ENCODE measurements at regions not wholly inside any gene's neighbourhood (a gene's known extent, or its start where the extent isn't known, plus 50 kb on each side); places are given as distances from the start of the nearest gene placed in this dataset.
"Not testable (repeated sequence)": the region's sequence is repeated elsewhere in the genome, so short reads cannot be mapped to it uniquely, and the experiment has no call there.

DNA sequence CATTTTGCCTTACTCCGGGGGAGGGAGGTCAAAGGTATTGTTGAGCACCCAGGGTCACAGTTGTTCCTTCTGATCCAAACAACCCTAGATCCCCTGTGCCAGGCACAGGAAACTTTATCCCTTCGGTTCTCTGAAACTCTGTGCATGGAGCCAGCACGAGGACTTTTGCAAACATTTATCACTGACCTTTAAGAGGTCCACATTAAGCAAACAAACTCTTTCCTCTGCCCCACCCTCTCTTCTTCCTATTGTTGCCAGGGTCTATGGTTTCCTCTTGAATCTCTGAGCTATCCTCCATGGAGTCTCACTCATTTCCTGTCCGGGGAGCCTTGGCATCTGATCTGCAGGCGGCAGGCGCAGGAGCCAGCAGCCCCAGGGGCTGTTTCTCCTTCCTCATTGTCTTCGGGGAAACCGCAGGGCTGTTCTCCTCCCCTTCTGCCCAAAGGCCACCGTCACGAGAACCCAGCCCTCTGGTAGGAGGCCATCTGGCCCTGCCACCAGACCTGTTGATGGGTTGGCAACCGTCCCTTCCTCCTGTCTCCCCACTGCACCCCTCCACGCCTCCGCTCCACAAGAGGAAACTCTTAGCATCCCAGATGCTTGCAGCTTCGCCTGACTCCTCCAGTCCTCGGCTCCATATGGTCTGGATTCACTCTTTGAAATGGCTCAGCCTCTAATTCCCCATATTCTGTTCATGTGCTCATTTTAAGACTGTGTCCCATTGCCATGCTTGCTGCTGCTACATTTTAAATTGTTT, 327.3 kb upstream of the NRP1 start:
- H3K4me3 ChIP-seq (ENCODE audit: low read depth in 1 of 2, low read length in 2 of 2) = no peak overlapping the region
- no peaks in the 10 kb centered on the region for H3K27me3 ChIP-seq (ENCODE audit: control insufficient read depth in 1 of 2, insufficient read depth in 2 of 2, low read length in 2 of 2)
- H3K9me3 ChIP-seq (ENCODE audit: low read length) = no peaks in the 10 kb centered on the region
- H3K9ac ChIP-seq (ENCODE audit: low read length) = no peak overlapping the region
- no peaks in the 10 kb centered on the region for H3K4me1 ChIP-seq (ENCODE audit: insufficient read depth, low read length)
- no peaks in the 10 kb centered on the region for H3K36me3 ChIP-seq (ENCODE audit: insufficient read depth, low read length)
- H3K27ac ChIP-seq (ENCODE audit: low read depth, low read length) = no peak overlapping the region

DNA sequence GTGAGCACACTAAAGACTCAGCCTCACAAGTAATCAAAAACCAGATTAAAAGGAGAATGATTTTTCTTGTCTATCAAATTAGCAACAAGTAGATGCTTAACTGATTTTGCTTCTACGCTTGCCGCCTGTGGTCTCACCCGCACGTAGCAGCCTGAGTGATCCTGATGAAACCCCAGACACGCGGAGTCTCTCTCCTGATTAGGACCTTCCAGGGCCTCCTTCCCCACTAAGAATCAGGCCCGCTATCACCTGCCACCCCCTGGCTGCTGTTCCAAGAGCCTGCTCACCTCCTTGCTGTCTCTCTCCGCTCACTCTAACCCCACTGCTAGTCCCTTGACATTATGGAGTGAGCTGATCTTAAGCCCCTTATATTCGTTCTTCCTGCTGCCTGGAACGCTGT, 325.9 kb upstream of the NRP1 start:
- Histone ChIP-seq H3K9me3 (ENCODE audit: low read length) (no peaks in the 10 kb centered on the region), H3K9ac (ENCODE audit: low read length) (no peak overlapping the region), H3K4me1 (ENCODE audit: insufficient read depth, low read length) (no peaks in the 10 kb centered on the region), H3K36me3 (ENCODE audit: insufficient read depth, low read length) (no peaks in the 10 kb centered on the region), H3K4me3 (ENCODE audit: low read depth in 1 of 2, low read length in 2 of 2) (no peak overlapping the region), H3K27me3 (ENCODE audit: control insufficient read depth in 1 of 2, insufficient read depth in 2 of 2, low read length in 2 of 2) (no peaks in the 10 kb centered on the region), H3K27ac (ENCODE audit: low read depth, low read length) (no peak overlapping the region)

DNA sequence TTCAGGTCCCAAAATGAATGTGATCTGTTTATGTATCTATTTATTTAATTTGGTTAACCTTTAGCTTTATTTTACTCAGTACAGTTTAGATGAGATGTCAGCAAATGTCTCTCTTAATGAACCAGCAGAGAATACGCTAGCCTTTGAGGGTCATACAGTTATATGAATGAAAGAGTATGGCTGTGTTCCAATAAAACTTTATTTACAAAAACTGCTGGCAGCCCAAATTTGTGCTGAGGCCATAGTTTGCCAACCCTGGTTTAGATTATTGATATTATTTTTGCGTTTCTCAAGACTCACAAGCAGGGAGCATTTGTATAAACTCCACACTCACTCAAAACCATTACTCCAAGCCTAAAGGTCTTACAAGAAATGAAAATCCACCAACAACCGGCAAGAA, 323.4 kb upstream of the NRP1 start:
- no peaks in the 10 kb centered on the region for H3K27me3 ChIP-seq (ENCODE audit: control insufficient read depth in 1 of 2, insufficient read depth in 2 of 2, low read length in 2 of 2)
- H3K27ac ChIP-seq (ENCODE audit: low read depth, low read length) = no peak overlapping the region
- H3K36me3 ChIP-seq (ENCODE audit: insufficient read depth, low read length) = no peaks in the 10 kb centered on the region
- H3K4me1 ChIP-seq (ENCODE audit: insufficient read depth, low read length) = no peaks in the 10 kb centered on the region
- no peaks in the 10 kb centered on the region for H3K9me3 ChIP-seq (ENCODE audit: low read length)
- H3K9ac ChIP-seq (ENCODE audit: low read length) = no peak overlapping the region
- H3K4me3 ChIP-seq (ENCODE audit: low read depth in 1 of 2, low read length in 2 of 2) = no peak overlapping the region

DNA sequence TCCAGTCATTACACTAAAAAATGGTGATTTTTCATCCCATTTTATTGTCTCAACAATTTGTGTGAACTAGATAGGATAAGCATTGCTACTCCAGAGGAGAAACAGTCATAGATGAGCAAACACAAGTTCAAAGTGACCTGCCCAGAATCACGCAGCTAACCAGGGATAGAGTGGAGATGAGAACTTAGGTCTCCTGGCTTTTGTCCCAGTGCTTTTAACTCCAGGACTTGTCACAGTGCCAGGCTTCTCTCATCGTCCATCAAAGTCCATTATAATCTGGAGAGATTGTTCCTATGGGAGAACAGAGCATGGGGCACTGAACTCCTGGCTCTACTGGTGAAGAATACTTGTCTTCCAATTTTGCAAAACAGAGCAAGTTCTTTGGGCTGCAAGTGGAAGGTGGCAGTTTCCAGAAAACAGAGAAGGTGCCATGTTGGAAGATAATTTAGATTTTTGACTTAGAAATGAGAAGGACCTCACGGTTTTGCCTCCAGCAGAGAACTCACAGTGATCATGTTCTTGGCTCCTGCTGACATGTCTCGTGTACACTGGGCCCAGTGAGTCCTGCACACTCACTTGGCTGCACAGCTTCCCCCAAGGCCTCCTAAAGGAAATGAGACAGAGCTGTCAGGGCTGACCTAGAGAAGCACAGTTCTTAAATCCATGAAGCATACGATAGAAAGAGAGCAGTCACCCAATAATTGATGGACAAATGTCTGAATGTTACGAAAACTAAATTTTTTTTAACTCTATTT, 322.9 kb upstream of the NRP1 start:
- Histone ChIP-seq H3K9ac (ENCODE audit: low read length) (no peak overlapping the region), H3K9me3 (ENCODE audit: low read length) (no peaks in the 10 kb centered on the region), H3K27me3 (ENCODE audit: control insufficient read depth in 1 of 2, insufficient read depth in 2 of 2, low read length in 2 of 2) (no peaks in the 10 kb centered on the region), H3K27ac (ENCODE audit: low read depth, low read length) (no peak overlapping the region), H3K36me3 (ENCODE audit: insufficient read depth, low read length) (no peaks in the 10 kb centered on the region), H3K4me1 (ENCODE audit: insufficient read depth, low read length) (no peaks in the 10 kb centered on the region), H3K4me3 (ENCODE audit: low read depth in 1 of 2, low read length in 2 of 2) (no peak overlapping the region)

DNA sequence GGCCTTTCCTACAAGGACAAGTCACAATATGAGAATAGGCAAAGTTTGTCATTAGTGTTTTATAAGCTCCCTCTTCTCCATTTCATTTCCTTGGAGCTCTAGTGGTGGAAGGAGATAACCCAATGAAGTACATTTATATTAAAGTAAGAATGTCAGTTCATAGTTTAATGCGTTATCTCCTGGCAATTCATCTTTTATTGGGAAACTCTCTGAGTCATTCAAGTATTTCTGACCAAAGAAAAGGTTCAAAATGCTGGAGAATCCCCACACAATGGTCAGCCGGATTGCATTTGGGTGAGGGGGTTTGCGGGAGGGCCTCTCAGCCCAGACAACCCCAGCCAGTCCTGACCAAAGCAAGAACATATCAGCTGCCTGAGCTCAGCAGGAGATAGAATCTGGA, 321.5 kb upstream of the NRP1 start:
- H3K36me3 ChIP-seq (ENCODE audit: insufficient read depth, low read length) = no peaks in the 10 kb centered on the region
- no peak overlapping the region for H3K4me3 ChIP-seq (ENCODE audit: low read depth in 1 of 2, low read length in 2 of 2)
- no peaks in the 10 kb centered on the region for H3K4me1 ChIP-seq (ENCODE audit: insufficient read depth, low read length)
- H3K9me3 ChIP-seq (ENCODE audit: low read length) = no peaks in the 10 kb centered on the region
- no peak overlapping the region for H3K9ac ChIP-seq (ENCODE audit: low read length)
- no peak overlapping the region for H3K27ac ChIP-seq (ENCODE audit: low read depth, low read length)
- no peaks in the 10 kb centered on the region for H3K27me3 ChIP-seq (ENCODE audit: control insufficient read depth in 1 of 2, insufficient read depth in 2 of 2, low read length in 2 of 2)

DNA sequence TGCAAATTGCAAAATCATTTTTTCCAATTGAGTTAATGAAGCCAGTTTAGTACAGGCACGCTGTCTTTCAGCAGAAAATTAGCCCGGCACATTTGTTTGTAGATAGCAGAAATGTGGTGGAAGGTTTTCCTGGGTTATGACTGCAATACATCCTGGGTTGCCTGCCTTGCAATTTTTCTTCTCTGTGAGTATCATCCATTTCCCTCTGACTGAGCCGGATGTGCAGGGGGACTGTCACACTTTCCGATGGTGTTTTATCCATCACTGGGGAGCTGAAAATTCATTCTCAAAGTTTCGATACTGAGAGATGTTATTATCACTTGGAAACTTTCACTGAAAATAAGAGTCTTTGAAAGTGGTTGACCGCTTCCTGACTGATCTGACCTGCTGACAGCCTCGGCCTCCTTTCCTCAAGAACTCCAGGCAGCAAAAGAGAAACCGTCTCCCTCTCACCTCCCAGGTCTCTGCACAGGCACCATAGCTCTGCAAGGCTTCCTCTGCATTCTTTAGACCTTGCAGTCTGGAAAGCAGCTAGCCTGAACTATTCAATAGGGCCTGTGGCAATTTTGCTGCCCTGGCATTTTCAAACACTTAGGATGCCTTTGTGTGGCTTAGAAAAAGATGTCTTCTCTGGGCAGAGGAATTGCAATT, 320.8 kb upstream of the NRP1 start:
- Histone ChIP-seq H3K4me3 (ENCODE audit: low read depth in 1 of 2, low read length in 2 of 2) (no peak overlapping the region), H3K27me3 (ENCODE audit: control insufficient read depth in 1 of 2, insufficient read depth in 2 of 2, low read length in 2 of 2) (no peaks in the 10 kb centered on the region), H3K27ac (ENCODE audit: low read depth, low read length) (no peak overlapping the region), H3K4me1 (ENCODE audit: insufficient read depth, low read length) (no peaks in the 10 kb centered on the region), H3K9me3 (ENCODE audit: low read length) (no peaks in the 10 kb centered on the region), H3K9ac (ENCODE audit: low read length) (no peak overlapping the region), H3K36me3 (ENCODE audit: insufficient read depth, low read length) (no peaks in the 10 kb centered on the region)

DNA sequence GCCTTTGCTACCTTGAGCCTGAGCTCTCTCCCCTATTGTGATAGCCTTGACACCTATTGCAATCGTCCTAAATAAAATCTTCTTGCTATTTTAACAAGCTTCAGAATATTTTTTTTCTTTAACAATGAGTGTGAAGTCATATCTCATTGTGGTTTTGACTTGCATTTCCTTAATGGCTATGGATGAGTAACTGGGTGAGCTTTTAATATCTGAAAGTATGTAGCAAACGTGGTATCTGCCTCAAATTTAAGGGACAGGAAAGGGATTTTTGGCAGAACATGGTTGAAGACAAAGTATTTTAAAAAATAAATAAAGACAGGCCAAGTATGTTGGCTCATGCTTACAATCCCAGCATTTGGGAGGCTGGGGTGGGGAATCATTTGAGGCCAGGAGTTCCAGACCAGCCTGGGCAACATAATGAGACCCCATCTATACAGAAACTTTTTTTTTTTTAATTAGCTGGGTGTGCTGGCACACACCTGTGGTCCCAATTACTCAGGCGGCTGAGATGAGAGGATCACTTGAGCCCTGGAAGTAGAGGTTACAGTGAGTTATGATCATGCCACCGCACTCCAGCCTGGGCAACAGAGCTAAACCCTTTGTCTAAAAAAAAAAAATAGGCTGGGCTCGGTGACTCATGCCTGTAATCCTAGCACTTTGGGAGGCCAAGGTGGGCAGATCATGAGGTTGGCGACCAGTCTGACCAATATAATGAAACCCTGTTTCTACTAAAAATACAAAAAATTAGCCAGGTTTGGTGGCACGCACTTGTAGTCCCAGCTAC, 319.3 kb upstream of the NRP1 start:
- Histone ChIP-seq H3K9ac (ENCODE audit: low read length) (no peak overlapping the region), H3K27ac (ENCODE audit: low read depth, low read length) (no peak overlapping the region), H3K4me1 (ENCODE audit: insufficient read depth, low read length) (no peaks in the 10 kb centered on the region), H3K4me3 (ENCODE audit: low read depth in 1 of 2, low read length in 2 of 2) (no peak overlapping the region), H3K36me3 (ENCODE audit: insufficient read depth, low read length) (no peaks in the 10 kb centered on the region), H3K9me3 (ENCODE audit: low read length) (no peaks in the 10 kb centered on the region), H3K27me3 (ENCODE audit: control insufficient read depth in 1 of 2, insufficient read depth in 2 of 2, low read length in 2 of 2) (no peaks in the 10 kb centered on the region)

DNA sequence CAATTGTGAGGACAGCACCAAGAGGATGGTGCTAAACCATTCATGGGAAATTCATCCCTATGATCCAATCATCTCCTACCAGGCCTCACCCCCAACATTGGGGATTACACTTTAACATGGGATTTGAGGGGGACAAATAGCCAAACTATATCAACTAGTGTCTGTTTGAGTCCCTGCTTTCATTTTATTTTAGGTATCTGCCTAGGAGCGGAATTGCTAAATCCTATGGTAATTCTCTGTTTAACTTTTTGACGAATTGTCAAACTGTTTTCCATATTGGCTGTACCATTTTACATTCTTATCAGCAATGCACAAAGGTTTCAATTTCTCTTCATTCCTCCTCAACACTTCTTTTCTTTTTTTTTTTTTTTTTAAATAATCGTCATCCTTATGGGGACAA, 318.4 kb upstream of the NRP1 start:
- H3K9ac ChIP-seq (ENCODE audit: low read length) = no peak overlapping the region
- H3K4me3 ChIP-seq (ENCODE audit: low read depth in 1 of 2, low read length in 2 of 2) = no peak overlapping the region
- no peaks in the 10 kb centered on the region for H3K9me3 ChIP-seq (ENCODE audit: low read length)
- no peaks in the 10 kb centered on the region for H3K4me1 ChIP-seq (ENCODE audit: insufficient read depth, low read length)
- H3K27ac ChIP-seq (ENCODE audit: low read depth, low read length) = no peak overlapping the region
- no peaks in the 10 kb centered on the region for H3K36me3 ChIP-seq (ENCODE audit: insufficient read depth, low read length)
- no peaks in the 10 kb centered on the region for H3K27me3 ChIP-seq (ENCODE audit: control insufficient read depth in 1 of 2, insufficient read depth in 2 of 2, low read length in 2 of 2)

DNA sequence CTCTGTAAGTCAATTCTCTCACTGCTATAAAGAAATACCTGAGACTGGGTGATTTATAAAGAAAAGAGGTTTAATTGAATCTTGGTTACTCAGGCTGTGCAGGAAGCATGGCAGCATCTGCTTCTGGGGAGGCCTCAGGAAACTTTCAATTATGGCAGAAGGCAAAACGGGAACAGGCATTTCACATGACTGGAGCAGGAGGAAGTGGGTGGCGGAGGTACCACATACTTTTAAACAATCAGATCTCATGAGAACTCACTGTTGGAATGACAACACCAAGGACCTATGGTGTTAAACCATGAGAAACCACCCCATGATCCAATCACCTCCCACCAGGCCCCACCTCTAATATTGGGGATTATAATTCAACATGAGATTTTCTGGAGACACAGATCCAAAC, 315.7 kb upstream of the NRP1 start:
- not testable (repeated sequence) for H3K9ac ChIP-seq (ENCODE audit: low read length); H3K9me3 ChIP-seq (ENCODE audit: low read length); H3K36me3 ChIP-seq (ENCODE audit: insufficient read depth, low read length); H3K4me1 ChIP-seq (ENCODE audit: insufficient read depth, low read length); H3K27ac ChIP-seq (ENCODE audit: low read depth, low read length); H3K27me3 ChIP-seq (ENCODE audit: control insufficient read depth in 1 of 2, insufficient read depth in 2 of 2, low read length in 2 of 2); H3K4me3 ChIP-seq (ENCODE audit: low read depth in 1 of 2, low read length in 2 of 2)

DNA sequence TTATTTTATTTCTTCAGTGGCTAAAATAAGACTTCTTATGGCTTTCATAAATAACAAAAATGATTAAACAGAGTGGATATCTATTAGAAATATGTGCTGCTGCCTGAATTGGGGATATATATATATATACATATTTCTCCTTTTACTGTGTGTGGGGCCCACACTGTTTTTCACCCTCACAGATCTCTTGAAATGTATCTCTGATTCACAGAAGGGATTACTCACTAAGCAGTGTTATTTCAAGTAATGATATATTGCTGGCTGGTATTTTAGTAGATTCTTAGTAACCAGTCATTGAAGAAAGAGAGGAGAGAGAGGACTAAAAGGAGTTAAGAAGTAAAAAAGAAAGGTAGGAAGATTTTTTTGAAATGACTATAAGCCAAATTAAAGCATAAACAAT, 308.6 kb upstream of the NRP1 start:
- H3K9me3 ChIP-seq (ENCODE audit: low read length) = no peaks in the 10 kb centered on the region
- H3K27ac ChIP-seq (ENCODE audit: low read depth, low read length) = no peak overlapping the region
- H3K27me3 ChIP-seq (ENCODE audit: control insufficient read depth in 1 of 2, insufficient read depth in 2 of 2, low read length in 2 of 2) = no peaks in the 10 kb centered on the region
- H3K36me3 ChIP-seq (ENCODE audit: insufficient read depth, low read length) = no peaks in the 10 kb centered on the region
- no peak overlapping the region for H3K4me3 ChIP-seq (ENCODE audit: low read depth in 1 of 2, low read length in 2 of 2)
- H3K9ac ChIP-seq (ENCODE audit: low read length) = no peak overlapping the region
- no peaks in the 10 kb centered on the region for H3K4me1 ChIP-seq (ENCODE audit: insufficient read depth, low read length)

DNA sequence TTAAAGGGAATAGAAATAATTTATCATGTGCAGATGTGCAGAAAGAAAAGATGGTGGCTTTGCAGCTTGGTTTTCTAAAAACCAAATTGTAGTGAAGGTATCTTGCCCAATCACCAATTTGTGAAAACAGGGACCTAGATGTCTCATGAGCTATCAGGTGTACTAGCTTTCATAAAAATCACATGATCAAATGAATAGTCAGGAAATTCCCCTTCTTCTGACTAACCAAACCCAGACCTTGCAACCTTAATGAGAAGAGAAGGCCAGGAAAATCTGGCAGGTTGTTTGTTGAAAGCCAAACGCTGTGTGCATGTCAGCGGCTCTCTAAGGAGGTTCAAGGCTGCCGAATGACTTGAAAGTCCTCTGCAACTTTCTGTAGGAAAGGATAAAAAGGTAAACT, 304.4 kb upstream of the NRP1 start:
- Histone ChIP-seq H3K9ac (ENCODE audit: low read length) (no peak overlapping the region), H3K27ac (ENCODE audit: low read depth, low read length) (no peak overlapping the region), H3K27me3 (ENCODE audit: control insufficient read depth in 1 of 2, insufficient read depth in 2 of 2, low read length in 2 of 2) (no peaks in the 10 kb centered on the region), H3K9me3 (ENCODE audit: low read length) (no peaks in the 10 kb centered on the region), H3K4me1 (ENCODE audit: insufficient read depth, low read length) (no peaks in the 10 kb centered on the region), H3K4me3 (ENCODE audit: low read depth in 1 of 2, low read length in 2 of 2) (no peak overlapping the region), H3K36me3 (ENCODE audit: insufficient read depth, low read length) (no peaks in the 10 kb centered on the region)

All from muscle layer of colon (tissue), 2 donors.